ENCODE measurements at regions not wholly inside any gene's neighbourhood (a gene's known extent, or its start where the extent isn't known, plus 50 kb on each side); places are given as distances from the start of the nearest gene placed in this dataset.

DNA sequence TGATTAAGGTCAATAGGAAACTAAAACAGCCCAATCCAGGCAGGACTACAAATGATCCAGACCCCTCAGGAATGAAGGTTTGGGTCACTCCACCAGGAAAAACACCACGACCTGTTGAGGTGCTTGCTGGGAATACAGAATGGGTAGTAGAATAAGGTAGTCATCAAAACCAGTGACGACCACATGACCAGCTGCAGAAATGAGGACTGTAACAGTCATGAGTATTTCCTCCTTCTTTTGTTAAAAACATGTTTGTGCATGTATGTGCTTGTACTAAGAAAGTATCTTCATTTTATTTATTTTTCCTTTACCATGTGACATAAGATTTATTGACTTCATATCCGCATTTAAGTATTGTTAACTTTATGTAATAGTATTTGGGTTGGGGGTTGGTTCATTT lies 603.5 kb upstream of the NR3C2 start:
- no peak for TF ChIP-seq BHLHE40 (IDR thresholded peaks at IDR 0.05; ENCODE audit: low read depth, low read length)
- TF ChIP-seq, protein P1, sequence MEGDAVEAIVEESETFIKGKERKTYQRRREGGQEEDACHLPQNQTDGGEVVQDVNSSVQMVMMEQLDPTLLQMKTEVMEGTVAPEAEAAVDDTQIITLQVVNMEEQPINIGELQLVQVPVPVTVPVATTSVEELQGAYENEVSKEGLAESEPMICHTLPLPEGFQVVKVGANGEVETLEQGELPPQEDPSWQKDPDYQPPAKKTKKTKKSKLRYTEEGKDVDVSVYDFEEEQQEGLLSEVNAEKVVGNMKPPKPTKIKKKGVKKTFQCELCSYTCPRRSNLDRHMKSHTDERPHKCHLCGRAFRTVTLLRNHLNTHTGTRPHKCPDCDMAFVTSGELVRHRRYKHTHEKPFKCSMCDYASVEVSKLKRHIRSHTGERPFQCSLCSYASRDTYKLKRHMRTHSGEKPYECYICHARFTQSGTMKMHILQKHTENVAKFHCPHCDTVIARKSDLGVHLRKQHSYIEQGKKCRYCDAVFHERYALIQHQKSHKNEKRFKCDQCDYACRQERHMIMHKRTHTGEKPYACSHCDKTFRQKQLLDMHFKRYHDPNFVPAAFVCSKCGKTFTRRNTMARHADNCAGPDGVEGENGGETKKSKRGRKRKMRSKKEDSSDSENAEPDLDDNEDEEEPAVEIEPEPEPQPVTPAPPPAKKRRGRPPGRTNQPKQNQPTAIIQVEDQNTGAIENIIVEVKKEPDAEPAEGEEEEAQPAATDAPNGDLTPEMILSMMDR (IDR thresholded peaks at IDR 0.05), result no peak
- TF ChIP-seq EP300 (IDR thresholded peaks at IDR 0.05), result no peak
- TF ChIP-seq, protein P2, sequence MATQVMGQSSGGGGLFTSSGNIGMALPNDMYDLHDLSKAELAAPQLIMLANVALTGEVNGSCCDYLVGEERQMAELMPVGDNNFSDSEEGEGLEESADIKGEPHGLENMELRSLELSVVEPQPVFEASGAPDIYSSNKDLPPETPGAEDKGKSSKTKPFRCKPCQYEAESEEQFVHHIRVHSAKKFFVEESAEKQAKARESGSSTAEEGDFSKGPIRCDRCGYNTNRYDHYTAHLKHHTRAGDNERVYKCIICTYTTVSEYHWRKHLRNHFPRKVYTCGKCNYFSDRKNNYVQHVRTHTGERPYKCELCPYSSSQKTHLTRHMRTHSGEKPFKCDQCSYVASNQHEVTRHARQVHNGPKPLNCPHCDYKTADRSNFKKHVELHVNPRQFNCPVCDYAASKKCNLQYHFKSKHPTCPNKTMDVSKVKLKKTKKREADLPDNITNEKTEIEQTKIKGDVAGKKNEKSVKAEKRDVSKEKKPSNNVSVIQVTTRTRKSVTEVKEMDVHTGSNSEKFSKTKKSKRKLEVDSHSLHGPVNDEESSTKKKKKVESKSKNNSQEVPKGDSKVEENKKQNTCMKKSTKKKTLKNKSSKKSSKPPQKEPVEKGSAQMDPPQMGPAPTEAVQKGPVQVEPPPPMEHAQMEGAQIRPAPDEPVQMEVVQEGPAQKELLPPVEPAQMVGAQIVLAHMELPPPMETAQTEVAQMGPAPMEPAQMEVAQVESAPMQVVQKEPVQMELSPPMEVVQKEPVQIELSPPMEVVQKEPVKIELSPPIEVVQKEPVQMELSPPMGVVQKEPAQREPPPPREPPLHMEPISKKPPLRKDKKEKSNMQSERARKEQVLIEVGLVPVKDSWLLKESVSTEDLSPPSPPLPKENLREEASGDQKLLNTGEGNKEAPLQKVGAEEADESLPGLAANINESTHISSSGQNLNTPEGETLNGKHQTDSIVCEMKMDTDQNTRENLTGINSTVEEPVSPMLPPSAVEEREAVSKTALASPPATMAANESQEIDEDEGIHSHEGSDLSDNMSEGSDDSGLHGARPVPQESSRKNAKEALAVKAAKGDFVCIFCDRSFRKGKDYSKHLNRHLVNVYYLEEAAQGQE (IDR thresholded peaks at IDR 0.05), result no peak
- no peak for TF ChIP-seq ZNF302 (CRISPR knock-in tag; IDR thresholded peaks at IDR 0.05)
- no peak for TF ChIP-seq JUN (IDR thresholded peaks at IDR 0.05)
- no peak for TF ChIP-seq POLR2A (IDR thresholded peaks at IDR 0.05; ENCODE audit: low read length)
- TF ChIP-seq, protein P3, sequence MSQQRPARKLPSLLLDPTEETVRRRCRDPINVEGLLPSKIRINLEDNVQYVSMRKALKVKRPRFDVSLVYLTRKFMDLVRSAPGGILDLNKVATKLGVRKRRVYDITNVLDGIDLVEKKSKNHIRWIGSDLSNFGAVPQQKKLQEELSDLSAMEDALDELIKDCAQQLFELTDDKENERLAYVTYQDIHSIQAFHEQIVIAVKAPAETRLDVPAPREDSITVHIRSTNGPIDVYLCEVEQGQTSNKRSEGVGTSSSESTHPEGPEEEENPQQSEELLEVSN (IDR thresholded peaks at IDR 0.05; ENCODE audit: borderline replicate concordance, low read depth), result no peak
- TF ChIP-seq HDAC2 (IDR thresholded peaks at IDR 0.05), result no peak
- no peak for TF ChIP-seq RAD21 (conservative IDR thresholded peaks at IDR 0.05 in 1 of 2, IDR thresholded peaks at IDR 0.05 in 1 of 2)
